Ovary (tissue), 7 donors: ENCODE measurements at regions not wholly inside any gene's neighbourhood (a gene's known extent, or its start where the extent isn't known, plus 50 kb on each side); places are given as distances from the start of the nearest gene placed in this dataset.

Source experiments
- DNase-seq, 5 donors: peaks; one replicate each; pipeline ENCODE4 v3.0.0-alpha.2; 2019 to 2020
- H3K27ac ChIP-seq, 2 donors: fragments of 200-600 bp; one replicate each; pipeline versions ENCODE4 v1.5.1 to v1.8.0; 2019 to 2022
- H3K27me3 ChIP-seq: fragments of 200-600 bp; one replicate; pipeline ENCODE4 v1.8.0; 2022
- H3K36me3 ChIP-seq: fragments of 200-600 bp; sonication (generic); one replicate; pipeline ENCODE4 v1.5.1; 2019
- H3K4me1 ChIP-seq: one replicate; pipeline ENCODE4 v1.8.1; 2013; ENCODE audit warnings: mild to moderate bottlenecking, moderate library complexity; ENCODE audit not compliant: insufficient read depth
- H3K4me3 ChIP-seq: fragments of 200-600 bp; sonication (generic); one replicate; pipeline ENCODE4 v1.5.1; 2017
- H3K9me3 ChIP-seq, 2 donors: fragments of 200-600 bp in 1 of 2; sonication (generic) in 1 of 2; one replicate each; pipeline versions ENCODE4 v1.5.1 to v1.8.1; 2013 to 2019; ENCODE audit warnings: mild to moderate bottlenecking in 1 of 2, moderate library complexity in 1 of 2
- EP300 ChIP-seq: sonication (generic); formaldehyde crosslinking; IDR thresholded peaks from one replicate; pipeline ENCODE4 v1.6.1; 2017; ENCODE audit warnings: antibody characterized with exemption
- POLR2A ChIP-seq: fragments of 450-650 bp; IDR thresholded peaks from one replicate; pipeline ENCODE4 v1.6.1; 2017; ENCODE audit warnings: antibody characterized with exemption, mild to moderate bottlenecking, moderate library complexity
- WGBS, 3 donors: extraction: QIAGEN DNeasy Blood & Tissue Kit in 1 of 3; methylation state at CpG; one replicate each; pipeline versions ENCODE4 v1.1.5 to v1.1.7; 2013 to 2017; 5-methylcytosine and 5-hydroxymethylcytosine counted together
- intact Hi-C, 4 donors: fragments of 100-400 bp; cut with DNase I; formaldehyde crosslinking; loops; one replicate each; pipeline versions ENCODE4 v1.11.0 to v1.15.1; 2022 to 2023
- TF ChIP-seq, protein P1 (sequence below), 3 donors: fragments of 450-650 bp in 2 of 3; fragments of 200-600 bp in 1 of 3; IDR thresholded peaks; one replicate each; pipeline versions ENCODE4 v1.5.1 to v1.8.0; 2016 to 2022; ENCODE audit warnings: antibody characterized with exemption in 3 of 3, mild to moderate bottlenecking in 1 of 3
- donor health status: DM: no; HTN: no; CAD: no; lungs with moderate emphysema.
- donor health status: DM: no; HTN: no; CAD: no.
- donor health status: Bipolar disorder and iron deficiency.
- donor health status: DM: no; HTN: no; CAD: no.
- donor health status: DM: yes; HTN: yes; CAD: no.

DNA sequence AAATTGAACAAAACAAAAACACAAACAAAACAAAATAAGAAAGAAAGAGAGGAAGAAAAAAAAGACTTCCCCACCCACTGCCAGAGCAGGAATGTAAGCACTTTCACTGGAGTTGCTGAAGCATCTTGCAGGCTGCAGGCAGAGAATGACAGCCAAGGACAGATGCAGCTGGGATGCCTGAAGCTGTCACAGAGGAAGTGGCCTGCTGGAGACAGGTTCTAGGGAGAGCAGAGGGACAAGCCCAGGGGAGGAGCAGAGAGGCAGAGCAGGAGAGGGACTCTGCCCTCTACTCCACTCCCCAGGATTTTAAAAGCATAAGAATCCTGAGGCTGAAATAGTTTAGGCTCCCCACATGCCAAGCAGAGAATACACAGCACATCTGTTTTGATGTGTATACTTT, 326.2 kb downstream of the TUSC7 start:
- DNase-seq: no peak

GRCh38 chr3:117036259-117036799, 326.8 kb downstream of the TUSC7 start:
- Histone ChIP-seq H3K27me3 (no peaks in the 10 kb centered on the region), H3K4me3 (no peak overlapping the region), H3K4me1 (peaks cover 3% of the 10 kb centered on the region), H3K27ac (no peak overlapping the region), H3K36me3 (no peaks in the 10 kb centered on the region), H3K9me3 (no peaks in the 10 kb centered on the region)
- intact Hi-C loops: no loop called here
- TF ChIP-seq EP300: no peak
- TF ChIP-seq POLR2A: no peak
- TF ChIP-seq, protein P1, sequence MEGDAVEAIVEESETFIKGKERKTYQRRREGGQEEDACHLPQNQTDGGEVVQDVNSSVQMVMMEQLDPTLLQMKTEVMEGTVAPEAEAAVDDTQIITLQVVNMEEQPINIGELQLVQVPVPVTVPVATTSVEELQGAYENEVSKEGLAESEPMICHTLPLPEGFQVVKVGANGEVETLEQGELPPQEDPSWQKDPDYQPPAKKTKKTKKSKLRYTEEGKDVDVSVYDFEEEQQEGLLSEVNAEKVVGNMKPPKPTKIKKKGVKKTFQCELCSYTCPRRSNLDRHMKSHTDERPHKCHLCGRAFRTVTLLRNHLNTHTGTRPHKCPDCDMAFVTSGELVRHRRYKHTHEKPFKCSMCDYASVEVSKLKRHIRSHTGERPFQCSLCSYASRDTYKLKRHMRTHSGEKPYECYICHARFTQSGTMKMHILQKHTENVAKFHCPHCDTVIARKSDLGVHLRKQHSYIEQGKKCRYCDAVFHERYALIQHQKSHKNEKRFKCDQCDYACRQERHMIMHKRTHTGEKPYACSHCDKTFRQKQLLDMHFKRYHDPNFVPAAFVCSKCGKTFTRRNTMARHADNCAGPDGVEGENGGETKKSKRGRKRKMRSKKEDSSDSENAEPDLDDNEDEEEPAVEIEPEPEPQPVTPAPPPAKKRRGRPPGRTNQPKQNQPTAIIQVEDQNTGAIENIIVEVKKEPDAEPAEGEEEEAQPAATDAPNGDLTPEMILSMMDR (IDR thresholded peaks at IDR 0.05): no peak
- WGBS, 3 donors: 20 to 29% (median 22%) methylated on average over 4 of the region's 4 CpGs
- peak in 1 of 5 donors; percentile 30 for DNase-seq

More for the DNA sequence above, 326.2 kb downstream of the TUSC7 start:
- H3K4me3 ChIP-seq: no peak overlapping the region
- H3K27me3 ChIP-seq: no peaks in the 10 kb centered on the region
- no peak overlapping the region for H3K27ac ChIP-seq
- intact Hi-C loops: no loop called here
- TF ChIP-seq, protein P1 (IDR thresholded peaks at IDR 0.05): no peak
- no peak for TF ChIP-seq EP300
- TF ChIP-seq POLR2A: no peak
- no peaks in the 10 kb centered on the region for H3K36me3 ChIP-seq
- no peaks in the 10 kb centered on the region for H3K9me3 ChIP-seq
- peaks cover 3% of the 10 kb centered on the region for H3K4me1 ChIP-seq

GRCh38 chr3:117045143-117045542, 335.6 kb downstream of the TUSC7 start:
- Histone ChIP-seq H3K4me1 (peaks cover 2% of the 10 kb centered on the region), H3K27ac (no peak overlapping the region), H3K27me3 (no peaks in the 10 kb centered on the region), H3K4me3 (no peak overlapping the region), H3K9me3 (no peaks in the 10 kb centered on the region), H3K36me3 (no peaks in the 10 kb centered on the region)
- intact Hi-C loops: no loop called here
- no peak for DNase-seq
- WGBS, 3 donors: 0 to 42% (median 4%) methylated on average over 1 of the region's 1 CpG
- TF ChIP-seq, protein P1 (IDR thresholded peaks at IDR 0.05): no peak

- Histone ChIP-seq H3K36me3 (no peaks in the 10 kb centered on the region), H3K4me1 (peaks cover 2% of the 10 kb centered on the region), H3K4me3 (no peak overlapping the region), H3K9me3 (no peaks in the 10 kb centered on the region), H3K27ac (no peak overlapping the region), H3K27me3 (no peaks in the 10 kb centered on the region)
- intact Hi-C loops: no loop called here
- TF ChIP-seq, protein P1 (IDR thresholded peaks at IDR 0.05): no peak
- no peak for TF ChIP-seq EP300
- no peak for TF ChIP-seq POLR2A
- no peak for DNase-seq
Measured at GRCh38 chr3:117047951-117048705, 338.5 kb downstream of the TUSC7 start.
